ENCODE measurements at regions not wholly inside any gene's neighbourhood (a gene's known extent, or its start where the extent isn't known, plus 50 kb on each side); places are given as distances from the start of the nearest gene placed in this dataset.

DNA sequence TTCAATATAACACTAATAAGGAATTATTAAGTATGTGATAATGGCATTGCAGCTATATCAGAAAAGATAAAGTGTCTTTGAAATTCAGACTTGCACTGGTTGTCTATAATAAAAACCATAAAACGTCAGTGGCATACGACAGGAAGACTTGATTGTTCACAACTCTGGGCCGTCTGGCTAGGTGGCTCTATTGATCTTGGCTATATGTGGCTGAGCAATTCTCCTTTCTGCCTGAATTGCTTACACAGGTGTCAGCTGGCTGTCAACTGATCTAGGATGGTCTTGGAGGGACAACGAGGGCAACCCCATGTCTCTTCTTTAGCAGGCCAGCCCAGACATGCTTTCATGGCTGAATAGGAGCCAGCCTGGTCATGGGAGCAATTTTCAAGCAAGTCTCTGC is 359.1 kb downstream of the QKI start:
- CTCF ChIA-PET = no interaction called here
- H3K4me3 Mint-ChIP-seq = no peak overlapping the region
- ATAC-seq (no peak), DNase-seq (no peak)
- H3K9me3 Mint-ChIP-seq = peaks cover 0 to 4% (median 0%) of the 10 kb centered on the region in 11 donors
- H3K9me3 ChIP-seq (ENCODE audit: control insufficient read depth in 2 of 3, low read length in 3 of 3) = no peaks in the 10 kb centered on the region
- POLR2A ChIA-PET = no interaction called here
- no peaks in the 10 kb centered on the region for H3K36me3 ChIP-seq (ENCODE audit: control insufficient read depth in 2 of 3, insufficient read depth in 3 of 3, low read length in 3 of 3)
- no peak overlapping the region for H3K27ac ChIP-seq (ENCODE audit: low read depth, low read length)
- peaks cover 0 to 5% (median 0%) of the 10 kb centered on the region in 7 donors for H3K4me1 Mint-ChIP-seq
- no peaks in the 10 kb centered on the region for H3K4me1 ChIP-seq (ENCODE audit: control insufficient read depth in 2 of 2, insufficient read depth in 2 of 2, low read length in 2 of 2)
- no peaks in the 10 kb centered on the region for H3K36me3 Mint-ChIP-seq
- H3K27me3 ChIP-seq (ENCODE audit: control insufficient read depth in 2 of 2, insufficient read depth in 2 of 2, low read length in 2 of 2) = no peaks in the 10 kb centered on the region
- H3K27ac Mint-ChIP-seq = no peak overlapping the region
- H3K27me3 Mint-ChIP-seq = peaks cover 4 to 21% (median 5%) of the 10 kb centered on the region in 5 donors
- no peak overlapping the region for H3K4me3 ChIP-seq (ENCODE audit: low read length)
- intact Hi-C loops (cut with micrococcal nuclease) = no loop called here

DNA sequence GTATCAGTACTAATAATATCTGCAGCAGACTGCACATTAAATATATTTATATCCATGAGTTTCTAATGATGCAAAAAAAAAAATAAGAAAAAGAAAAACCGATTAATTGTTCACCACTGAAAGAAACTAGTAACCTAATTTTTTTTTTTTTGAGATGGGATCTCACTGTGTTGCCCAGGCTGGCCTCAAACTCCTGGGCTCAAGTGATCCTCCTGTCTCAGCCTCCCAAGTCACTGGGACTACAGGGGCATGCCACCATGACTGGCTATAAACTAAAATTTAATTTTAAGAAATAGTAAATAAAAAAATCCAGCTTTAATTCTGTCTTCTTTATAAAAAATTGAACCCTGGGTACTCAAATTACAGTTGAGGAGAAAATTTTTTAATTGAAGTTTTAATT is 358.2 kb downstream of the QKI start:
- Mint-ChIP-seq H3K4me3 (no peak overlapping the region), H3K36me3 (no peaks in the 10 kb centered on the region), H3K27me3 (peaks cover 5 to 20% (median 12%) of the 10 kb centered on the region in 5 donors), H3K27ac (no peak overlapping the region), H3K9me3 (peaks cover 0 to 5% (median 0%) of the 10 kb centered on the region in 11 donors), H3K4me1 (peaks cover 0 to 5% (median 0%) of the 10 kb centered on the region in 7 donors)
- Histone ChIP-seq H3K27me3 (ENCODE audit: control insufficient read depth in 2 of 2, insufficient read depth in 2 of 2, low read length in 2 of 2) (no peaks in the 10 kb centered on the region), H3K4me1 (ENCODE audit: control insufficient read depth in 2 of 2, insufficient read depth in 2 of 2, low read length in 2 of 2) (no peaks in the 10 kb centered on the region), H3K27ac (ENCODE audit: low read depth, low read length) (no peak overlapping the region), H3K4me3 (ENCODE audit: low read length) (no peak overlapping the region), H3K9me3 (ENCODE audit: control insufficient read depth in 2 of 3, low read length in 3 of 3) (no peaks in the 10 kb centered on the region), H3K36me3 (ENCODE audit: control insufficient read depth in 2 of 3, insufficient read depth in 3 of 3, low read length in 3 of 3) (no peaks in the 10 kb centered on the region)
- intact Hi-C loops (cut with micrococcal nuclease) = no loop called here
- ATAC-seq = no peak
- ChIA-PET CTCF (no interaction called here), POLR2A (no interaction called here)
- DNase-seq = no peak

DNA sequence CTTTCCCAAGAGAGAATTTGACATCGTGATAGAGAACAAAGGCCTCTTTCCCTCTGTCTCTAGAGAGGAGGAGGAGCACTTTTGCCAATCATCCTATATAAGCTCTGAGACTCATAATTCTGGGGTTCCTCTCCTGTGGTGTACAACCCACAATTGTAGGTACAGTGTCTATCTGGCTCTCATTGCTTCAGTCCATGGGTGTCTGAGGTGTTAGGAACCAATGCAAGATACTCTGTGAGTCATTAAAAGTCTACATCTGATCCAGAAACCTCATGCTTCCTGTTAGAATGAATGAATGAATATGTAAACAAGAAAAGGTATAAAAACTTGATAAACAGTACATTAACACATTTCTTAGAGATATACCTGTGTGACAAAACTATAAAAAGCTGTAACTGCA is 356.7 kb downstream of the QKI start:
- intact Hi-C loops (cut with micrococcal nuclease) = no loop called here
- Mint-ChIP-seq H3K9me3 (peaks cover 0 to 5% (median 0%) of the 10 kb centered on the region in 11 donors), H3K4me1 (peaks cover 0 to 10% (median 0%) of the 10 kb centered on the region in 7 donors), H3K27me3 (peaks cover 5 to 23% (median 19%) of the 10 kb centered on the region in 5 donors), H3K27ac (no peak overlapping the region), H3K36me3 (no peaks in the 10 kb centered on the region), H3K4me3 (no peak overlapping the region)
- POLR2A ChIA-PET = no interaction called here
- H3K27me3 ChIP-seq (ENCODE audit: control insufficient read depth in 2 of 2, insufficient read depth in 2 of 2, low read length in 2 of 2) = no peaks in the 10 kb centered on the region
- no peak for DNase-seq
- no peaks in the 10 kb centered on the region for H3K4me1 ChIP-seq (ENCODE audit: control insufficient read depth in 2 of 2, insufficient read depth in 2 of 2, low read length in 2 of 2)
- H3K36me3 ChIP-seq (ENCODE audit: control insufficient read depth in 2 of 3, insufficient read depth in 3 of 3, low read length in 3 of 3) = no peaks in the 10 kb centered on the region
- no peaks in the 10 kb centered on the region for H3K9me3 ChIP-seq (ENCODE audit: control insufficient read depth in 2 of 3, low read length in 3 of 3)
- CTCF ChIA-PET = no interaction called here
- H3K4me3 ChIP-seq (ENCODE audit: low read length) = no peak overlapping the region
- H3K27ac ChIP-seq (ENCODE audit: low read depth, low read length) = no peak overlapping the region
- ATAC-seq = no peak

DNA sequence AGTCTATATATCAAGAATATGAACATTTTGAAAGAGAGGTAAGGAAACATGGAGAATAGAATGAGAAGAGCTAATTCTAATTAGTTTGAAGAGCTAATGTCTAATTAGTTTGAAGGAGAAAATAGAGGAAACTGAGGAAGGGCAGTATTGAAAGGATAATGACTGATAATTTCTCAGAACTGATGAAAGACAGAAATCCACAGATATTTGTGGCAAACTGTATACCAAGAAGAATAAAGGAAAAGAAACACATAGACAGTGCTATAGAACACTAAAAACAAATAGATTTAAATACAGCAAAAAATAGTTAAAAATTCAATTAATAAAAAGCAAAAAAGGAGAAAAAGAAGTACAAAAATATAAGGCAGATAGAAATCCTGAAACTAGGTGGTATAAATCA is 354.4 kb downstream of the QKI start:
- ATAC-seq = no peak

DNA sequence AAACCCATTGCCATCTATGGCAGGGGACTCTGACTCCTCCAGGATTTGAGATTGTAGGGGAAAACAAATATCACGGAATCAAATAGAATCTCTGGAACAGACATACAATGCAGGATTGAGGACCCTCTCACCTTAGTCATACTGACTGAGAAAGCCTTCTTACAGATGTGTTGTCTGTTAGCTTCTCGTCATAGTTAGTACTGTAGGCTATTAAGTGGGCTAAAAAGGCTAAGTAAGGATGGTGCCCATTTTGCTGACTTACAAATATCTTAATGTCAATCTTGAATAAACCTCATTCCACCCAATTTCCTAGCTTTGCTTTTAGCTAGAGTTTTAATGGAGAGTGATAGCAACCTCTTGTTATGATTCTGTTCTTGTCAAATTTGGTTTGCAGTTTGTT is 352.4 kb downstream of the QKI start:
- no peak overlapping the region for H3K27ac Mint-ChIP-seq
- H3K9me3 ChIP-seq (ENCODE audit: control insufficient read depth in 2 of 3, low read length in 3 of 3) = no peaks in the 10 kb centered on the region
- H3K9me3 Mint-ChIP-seq = peaks cover 0 to 5% (median 0%) of the 10 kb centered on the region in 11 donors
- DNase-seq (no peak), ATAC-seq (no peak)
- intact Hi-C loops (cut with micrococcal nuclease) = no loop called here
- H3K27ac ChIP-seq (ENCODE audit: low read depth, low read length) = no peak overlapping the region
- no peaks in the 10 kb centered on the region for H3K36me3 Mint-ChIP-seq
- H3K4me3 ChIP-seq (ENCODE audit: low read length) = no peak overlapping the region
- no peak overlapping the region for H3K4me3 Mint-ChIP-seq
- H3K27me3 ChIP-seq (ENCODE audit: control insufficient read depth in 2 of 2, insufficient read depth in 2 of 2, low read length in 2 of 2) = no peaks in the 10 kb centered on the region
- ChIA-PET CTCF (no interaction called here), POLR2A (no interaction called here)
- peaks cover 0 to 12% (median 0%) of the 10 kb centered on the region in 7 donors for H3K4me1 Mint-ChIP-seq
- peaks cover 3 to 44% (median 35%) of the 10 kb centered on the region in 5 donors for H3K27me3 Mint-ChIP-seq
- H3K36me3 ChIP-seq (ENCODE audit: control insufficient read depth in 2 of 3, insufficient read depth in 3 of 3, low read length in 3 of 3) = no peaks in the 10 kb centered on the region
- no peaks in the 10 kb centered on the region for H3K4me1 ChIP-seq (ENCODE audit: control insufficient read depth in 2 of 2, insufficient read depth in 2 of 2, low read length in 2 of 2)

More for the DNA sequence above, 354.4 kb downstream of the QKI start:
- ChIA-PET POLR2A (no interaction called here), CTCF (no interaction called here)
- H3K9me3 Mint-ChIP-seq = peaks cover 0 to 5% (median 0%) of the 10 kb centered on the region in 11 donors
- no peak overlapping the region for H3K27ac ChIP-seq (ENCODE audit: low read depth, low read length)
- H3K36me3 ChIP-seq (ENCODE audit: control insufficient read depth in 2 of 3, insufficient read depth in 3 of 3, low read length in 3 of 3) = no peaks in the 10 kb centered on the region
- H3K4me3 Mint-ChIP-seq = no peak overlapping the region
- DNase-seq = no peak
- no peaks in the 10 kb centered on the region for H3K36me3 Mint-ChIP-seq
- no peaks in the 10 kb centered on the region for H3K9me3 ChIP-seq (ENCODE audit: control insufficient read depth in 2 of 3, low read length in 3 of 3)
- H3K4me3 ChIP-seq (ENCODE audit: low read length) = no peak overlapping the region
- H3K27me3 ChIP-seq (ENCODE audit: control insufficient read depth in 2 of 2, insufficient read depth in 2 of 2, low read length in 2 of 2) = no peaks in the 10 kb centered on the region
- H3K4me1 ChIP-seq (ENCODE audit: control insufficient read depth in 2 of 2, insufficient read depth in 2 of 2, low read length in 2 of 2) = no peaks in the 10 kb centered on the region
- intact Hi-C loops (cut with micrococcal nuclease) = no loop called here
- peaks cover 0 to 12% (median 0%) of the 10 kb centered on the region in 7 donors for H3K4me1 Mint-ChIP-seq
- peaks cover 5 to 41% (median 29%) of the 10 kb centered on the region in 5 donors for H3K27me3 Mint-ChIP-seq
- H3K27ac Mint-ChIP-seq = no peak overlapping the region

GRCh38 chr6:163765335-163765734 is 350.8 kb downstream of the QKI start:
- no peaks in the 10 kb centered on the region for H3K36me3 Mint-ChIP-seq
- peaks cover 5 to 48% (median 40%) of the 10 kb centered on the region in 5 donors for H3K27me3 Mint-ChIP-seq
- no peaks in the 10 kb centered on the region for H3K36me3 ChIP-seq (ENCODE audit: control insufficient read depth in 2 of 3, insufficient read depth in 3 of 3, low read length in 3 of 3)
- intact Hi-C loops (cut with micrococcal nuclease) = no loop called here
- H3K9me3 ChIP-seq (ENCODE audit: control insufficient read depth in 2 of 3, low read length in 3 of 3) = no peaks in the 10 kb centered on the region
- ChIA-PET CTCF (no interaction called here), POLR2A (no interaction called here)
- no peak overlapping the region for H3K4me3 Mint-ChIP-seq
- H3K4me1 ChIP-seq (ENCODE audit: control insufficient read depth in 2 of 2, insufficient read depth in 2 of 2, low read length in 2 of 2) = no peaks in the 10 kb centered on the region
- H3K9me3 Mint-ChIP-seq = peaks cover 0 to 5% (median 0%) of the 10 kb centered on the region in 11 donors
- H3K4me1 Mint-ChIP-seq = peaks cover 0 to 8% (median 0%) of the 10 kb centered on the region in 7 donors
- H3K27me3 ChIP-seq (ENCODE audit: control insufficient read depth in 2 of 2, insufficient read depth in 2 of 2, low read length in 2 of 2) = no peaks in the 10 kb centered on the region
- no peak for ATAC-seq
- H3K27ac ChIP-seq (ENCODE audit: low read depth, low read length) = no peak overlapping the region
- DNase-seq = no peak
- no peak overlapping the region for H3K27ac Mint-ChIP-seq
- H3K4me3 ChIP-seq (ENCODE audit: low read length) = no peak overlapping the region

GRCh38 chr6:163764565-163764964 is 350.0 kb downstream of the QKI start:
- intact Hi-C loops (cut with micrococcal nuclease) = no loop called here
- no peaks in the 10 kb centered on the region for H3K36me3 Mint-ChIP-seq
- peak overlapping the region in 2 of 10 donors; percentile 12 to 22 for H3K4me3 Mint-ChIP-seq

More at GRCh38 chr6:163764565-163764964, 350.0 kb downstream of the QKI start:
- Mint-ChIP-seq H3K27ac (peak overlapping the region in 1 of 9 donors; percentile 28), H3K4me1 (peaks cover 0 to 8% (median 0%) of the 10 kb centered on the region in 7 donors), H3K9me3 (peaks cover 0 to 5% (median 0%) of the 10 kb centered on the region in 11 donors), H3K27me3 (peaks cover 5 to 52% (median 43%) of the 10 kb centered on the region in 5 donors)
- no peaks in the 10 kb centered on the region for H3K4me1 ChIP-seq (ENCODE audit: control insufficient read depth in 2 of 2, insufficient read depth in 2 of 2, low read length in 2 of 2)
- no peak overlapping the region for H3K4me3 ChIP-seq (ENCODE audit: low read length)
- ChIA-PET POLR2A (no interaction called here), CTCF (interaction anchor here (0.6 kb wide), 1 partner anchor 73 kb away, joined by 4 read pairs; no protein-coding TSS in a partner anchor)
- no peak overlapping the region for H3K27ac ChIP-seq (ENCODE audit: low read depth, low read length)
- H3K27me3 ChIP-seq (ENCODE audit: control insufficient read depth in 2 of 2, insufficient read depth in 2 of 2, low read length in 2 of 2) = no peaks in the 10 kb centered on the region
- no peak for ATAC-seq
- no peaks in the 10 kb centered on the region for H3K36me3 ChIP-seq (ENCODE audit: control insufficient read depth in 2 of 3, insufficient read depth in 3 of 3, low read length in 3 of 3)
- H3K9me3 ChIP-seq (ENCODE audit: control insufficient read depth in 2 of 3, low read length in 3 of 3) = no peaks in the 10 kb centered on the region
- no peak for DNase-seq
